ENCODE measurements at regions not wholly inside any gene's neighbourhood (a gene's known extent, or its start where the extent isn't known, plus 50 kb on each side); places are given as distances from the start of the nearest gene placed in this dataset.
"Not testable (repeated sequence)": the region's sequence is repeated elsewhere in the genome, so short reads cannot be mapped to it uniquely, and the experiment has no call there.

DNA sequence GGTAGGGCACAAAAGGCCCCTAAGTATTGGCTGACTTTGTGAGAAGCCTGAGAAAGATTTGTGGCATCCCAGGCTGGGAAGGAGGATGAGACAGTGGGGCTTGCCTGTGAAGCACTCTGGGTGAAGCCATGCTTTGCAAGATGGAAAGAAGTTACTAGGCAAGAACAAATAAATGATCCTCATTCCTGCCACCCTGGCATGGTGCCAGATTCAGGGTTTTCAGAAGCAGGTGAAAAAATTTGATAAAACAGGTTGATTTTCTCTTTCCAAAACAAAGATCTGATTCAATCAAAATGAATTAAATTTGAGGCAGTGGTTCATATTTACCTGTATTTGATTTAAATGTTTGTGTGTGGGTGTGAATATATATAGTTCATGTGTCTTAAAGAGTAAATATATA, 386.9 kb upstream of the PROX1 start:
- intact Hi-C loops (cut with DNase I), result no loop called here
- Histone ChIP-seq H3K9me3 (no peaks in the 10 kb centered on the region), H3K36me3 (ENCODE audit: insufficient read depth in 1 of 2, low read depth in 1 of 2) (no peaks in the 10 kb centered on the region), H3K4me1 (no peaks in the 10 kb centered on the region), H3K27me3 (ENCODE audit: insufficient read depth in 3 of 3, low read length in 2 of 3) (no peaks in the 10 kb centered on the region), H3K4me3 (no peak overlapping the region), H3K27ac (no peak overlapping the region)
- DNase-seq, result no peak
- ATAC-seq, result no peak
- TF ChIP-seq CTCF (IDR thresholded peaks at IDR 0.05), result no peak

DNA sequence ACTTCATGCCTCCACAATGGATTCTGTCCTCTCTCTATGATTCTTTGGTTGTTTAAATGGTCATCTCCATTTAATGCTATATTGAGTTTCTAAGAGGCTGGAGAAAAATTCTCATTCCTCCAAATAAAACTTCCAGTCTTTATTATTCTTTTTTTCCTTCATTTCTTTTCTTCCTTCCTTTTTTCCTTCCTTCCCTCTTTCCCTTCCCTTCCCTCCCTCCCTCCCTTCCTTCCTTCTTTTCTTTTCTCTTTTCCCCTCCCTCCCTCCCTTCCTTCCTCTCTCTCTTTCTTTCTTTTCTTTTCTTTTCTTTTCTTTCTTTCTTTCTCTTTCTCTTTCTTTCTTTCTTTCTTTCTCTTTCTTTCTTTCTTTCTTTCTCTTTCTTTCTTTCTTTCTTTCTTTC, 386.1 kb upstream of the PROX1 start:
- H3K9me3 ChIP-seq; H3K27ac ChIP-seq; DNase-seq; ATAC-seq; H3K36me3 ChIP-seq (ENCODE audit: insufficient read depth in 1 of 2, low read depth in 1 of 2); H3K27me3 ChIP-seq (ENCODE audit: insufficient read depth in 3 of 3, low read length in 2 of 3); H3K4me3 ChIP-seq; intact Hi-C loops (cut with DNase I); H3K4me1 ChIP-seq: not testable (repeated sequence)

DNA sequence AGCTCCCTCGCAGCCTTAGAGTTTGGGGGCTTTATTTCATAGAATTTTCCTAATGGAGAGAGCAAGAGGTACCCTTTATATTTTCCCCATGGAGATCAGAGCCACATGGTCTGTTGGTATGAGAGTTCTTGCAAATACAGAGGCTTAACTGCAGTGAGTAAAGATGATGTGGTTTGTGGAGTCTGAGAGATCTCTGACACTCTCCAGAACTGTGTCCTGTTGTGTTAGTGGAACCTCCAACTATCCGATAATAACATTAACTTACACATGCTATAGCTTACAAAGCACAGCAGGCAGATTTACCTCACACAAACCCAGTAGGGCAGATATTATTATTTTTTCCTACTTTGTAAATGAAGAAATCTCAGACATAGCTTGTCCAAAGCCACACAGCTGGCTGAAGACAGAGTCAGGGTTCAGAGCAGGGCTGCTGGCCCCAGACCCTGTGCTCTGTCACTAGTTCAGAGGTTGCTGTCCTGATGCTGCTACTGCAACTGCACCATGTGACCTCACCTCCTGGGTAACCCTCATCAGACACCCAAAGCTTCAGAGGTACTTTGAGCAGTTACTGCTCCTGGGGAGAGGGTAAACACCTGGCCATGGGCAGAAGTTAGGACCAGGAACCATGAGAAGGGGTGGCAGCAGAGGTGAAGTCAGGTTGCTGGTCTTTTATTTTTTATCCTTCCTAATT, 384.8 kb upstream of the PROX1 start:
- H3K36me3 ChIP-seq (ENCODE audit: insufficient read depth in 1 of 2, low read depth in 1 of 2), result no peaks in the 10 kb centered on the region
- peaks cover 3% of the 10 kb centered on the region for H3K4me1 ChIP-seq
- DNase-seq, result no peak
- intact Hi-C loops (cut with DNase I), result no loop called here
- H3K27ac ChIP-seq, result no peak overlapping the region
- no peak overlapping the region for H3K4me3 ChIP-seq
- no peaks in the 10 kb centered on the region for H3K27me3 ChIP-seq (ENCODE audit: insufficient read depth in 3 of 3, low read length in 2 of 3)
- TF ChIP-seq CTCF (IDR thresholded peaks at IDR 0.05), result no peak
- 85 to 99% (median 98%) methylated on average over 2 of the region's 2 CpGs for WGBS, 3 donors
- ATAC-seq, result no peak
- H3K9me3 ChIP-seq, result no peaks in the 10 kb centered on the region

DNA sequence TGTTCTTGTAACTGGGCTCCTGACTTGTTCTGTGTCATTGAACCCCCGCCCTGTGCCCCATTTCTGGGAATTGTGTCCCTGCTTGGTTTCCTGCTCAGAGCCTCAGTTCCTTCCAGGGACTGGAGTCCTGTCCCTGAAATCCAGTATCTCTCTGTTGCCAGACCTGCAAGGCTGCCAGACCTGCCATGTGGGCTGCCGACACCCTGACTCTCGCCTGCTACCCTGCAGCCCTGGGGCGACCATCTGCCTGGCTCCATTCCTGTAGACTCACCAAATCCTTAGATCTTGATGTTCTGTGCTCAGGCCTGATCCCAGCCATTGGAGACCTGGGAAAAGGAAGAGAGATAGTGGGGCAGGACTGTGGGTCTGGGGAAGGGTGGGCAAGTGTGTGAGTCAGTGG, 383.3 kb upstream of the PROX1 start:
- H3K4me3 ChIP-seq, result no peak overlapping the region
- H3K27me3 ChIP-seq (ENCODE audit: insufficient read depth in 3 of 3, low read length in 2 of 3), result no peaks in the 10 kb centered on the region
- no peaks in the 10 kb centered on the region for H3K36me3 ChIP-seq (ENCODE audit: insufficient read depth in 1 of 2, low read depth in 1 of 2)
- no peak overlapping the region for H3K27ac ChIP-seq
- no peak for TF ChIP-seq CTCF (IDR thresholded peaks at IDR 0.05)
- intact Hi-C loops (cut with DNase I), result no loop called here
- H3K9me3 ChIP-seq, result no peaks in the 10 kb centered on the region
- DNase-seq (no peak), ATAC-seq (no peak)
- 49 to 78% (median 68%) methylated on average over 4 of the region's 4 CpGs for WGBS, 3 donors
- H3K4me1 ChIP-seq, result peaks cover 3% of the 10 kb centered on the region

- intact Hi-C loops (cut with DNase I), result loop anchor here in 1 of 2 donors (5.0 kb wide), 1 partner anchor 262 kb away; no protein-coding TSS in a partner anchor
- H3K4me3 ChIP-seq, result no peak overlapping the region
Observed at GRCh38 chr1:213605732-213606131, 382.0 kb upstream of the PROX1 start.

More at GRCh38 chr1:213605732-213606131, 382.0 kb upstream of the PROX1 start:
- Histone ChIP-seq H3K9me3 (no peaks in the 10 kb centered on the region), H3K27ac (no peak overlapping the region), H3K36me3 (ENCODE audit: insufficient read depth in 1 of 2, low read depth in 1 of 2) (no peaks in the 10 kb centered on the region), H3K4me1 (peaks cover 3% of the 10 kb centered on the region), H3K27me3 (ENCODE audit: insufficient read depth in 3 of 3, low read length in 2 of 3) (no peaks in the 10 kb centered on the region)
- no peak for TF ChIP-seq CTCF (IDR thresholded peaks at IDR 0.05)
- ATAC-seq (no peak), DNase-seq (no peak)
- whole genome bisulfite sequencing, 3 donors, result 55 to 79% (median 77%) methylated on average over 9 of the region's 9 CpGs

All from psoas muscle (tissue), 7 donors.